HEK293 (cell line): ENCODE measurements at regions not wholly inside any gene's neighbourhood (a gene's known extent, or its start where the extent isn't known, plus 50 kb on each side); places are given as distances from the start of the nearest gene placed in this dataset.

ENCODE experiments used
- CTCF ChIA-PET: fragments of 350-600 bp; formaldehyde crosslinking; extraction: SDS; loops from one replicate; lab custom pipeline; 2021; ENCODE audit warnings: antibody characterized with exemption; lab: Yijun Ruan, JAX
- POLR2A ChIA-PET: fragments of 300-600 bp; formaldehyde crosslinking; extraction: SDS; loops from one replicate; lab custom pipeline; 2020; ENCODE audit warnings: antibody characterized with exemption, inconsistent platforms; lab: Yijun Ruan, JAX
- H3K27ac ChIP-seq: fragments of 200-500 bp; sonication (Bioruptor generic); 2 replicates; pipeline ENCODE4 v1.5.1; 2014; ENCODE audit warnings: low read depth, low read length, control low read depth, inconsistent platforms; ENCODE audit errors: extremely low read depth
- H3K36me3 ChIP-seq, 2 experiments: fragments of 200-500 bp in 1 of 2; sonication (Bioruptor generic) in 1 of 2; 1 replicate in 1 of 2; 2 replicates in 1 of 2; pipeline ENCODE4 v1.5.1; 2014 to 2017; ENCODE audit warnings: inconsistent platforms in 2 of 2, low read length in 2 of 2; ENCODE audit not compliant: control insufficient read depth in 2 of 2, insufficient read depth in 1 of 2
- H3K4me1 ChIP-seq: fragments of 200-500 bp; sonication (Bioruptor generic); 2 replicates; pipeline ENCODE4 v1.5.1; 2014; ENCODE audit warnings: mild to moderate bottlenecking, low read length, inconsistent platforms; ENCODE audit not compliant: control insufficient read depth, insufficient read depth
- H3K4me3 ChIP-seq: 2 replicates; pipeline ENCODE4 v1.5.1; 2011; ENCODE audit warnings: low read depth, mild to moderate bottlenecking, control low read depth, low read length, moderate library complexity
- H3K9me3 ChIP-seq: fragments of 200-500 bp; sonication (Bioruptor generic); 2 replicates; pipeline ENCODE4 v1.5.1; 2014; ENCODE audit warnings: low read depth, low read length, inconsistent platforms; ENCODE audit not compliant: control insufficient read depth, insufficient read depth
- HOXC10 ChIP-seq: sonication (generic); formaldehyde crosslinking; IDR thresholded peaks from 2 replicates; pipeline ENCODE4 v1.8.1; 2023; ENCODE audit warnings: mild to moderate bottlenecking, missing genetic modification reagents
- OSR2 ChIP-seq: fragments of 450-650 bp; formaldehyde crosslinking; IDR thresholded peaks from 2 replicates; pipeline ENCODE4 v1.5.1; 2016; ENCODE audit warnings: missing biosample characterization, missing genetic modification characterization
- ZFP69B ChIP-seq: fragments of 450-650 bp; formaldehyde crosslinking; IDR thresholded peaks from 2 replicates; pipeline ENCODE4 v1.5.1; 2016; ENCODE audit warnings: missing biosample characterization, missing genetic modification characterization
- ZNF146 ChIP-seq: fragments of 450-650 bp; formaldehyde crosslinking; IDR thresholded peaks from 2 replicates; pipeline ENCODE4 v1.5.1; 2016; ENCODE audit warnings: missing biosample characterization, missing genetic modification characterization
- ZNF24 ChIP-seq: fragments of 450-650 bp; formaldehyde crosslinking; IDR thresholded peaks from 2 replicates; pipeline ENCODE4 v1.5.1; 2016; ENCODE audit warnings: missing biosample characterization, missing genetic modification characterization
- ZNF311 ChIP-seq: fragments of 450-650 bp; formaldehyde crosslinking; IDR thresholded peaks from 2 replicates; pipeline ENCODE4 v1.5.1; 2017; ENCODE audit warnings: missing biosample characterization, missing genetic modification characterization, borderline replicate concordance
- ZNF423 ChIP-seq: fragments of 450-650 bp; formaldehyde crosslinking; IDR thresholded peaks from 2 replicates; pipeline ENCODE4 v1.5.1; 2016; ENCODE audit warnings: missing biosample characterization, missing genetic modification characterization
- ZNF433 ChIP-seq: fragments of 450-650 bp; formaldehyde crosslinking; IDR thresholded peaks from 2 replicates; pipeline ENCODE4 v1.5.1; 2016; ENCODE audit warnings: missing biosample characterization, missing genetic modification characterization, low read depth
- ZNF513 ChIP-seq: fragments of 450-650 bp; IDR thresholded peaks from 2 replicates; pipeline ENCODE4 v1.5.1; 2018; ENCODE audit warnings: missing biosample characterization, missing genetic modification characterization
- ZNF549 ChIP-seq: fragments of 450-650 bp; IDR thresholded peaks from 2 replicates; pipeline ENCODE4 v1.5.1; 2018; ENCODE audit warnings: missing biosample characterization, missing genetic modification characterization, mild to moderate bottlenecking, inconsistent platforms, moderate library complexity
- ZNF629 ChIP-seq: fragments of 450-650 bp; formaldehyde crosslinking; IDR thresholded peaks from 2 replicates; pipeline ENCODE4 v1.5.1; 2017; ENCODE audit warnings: missing biosample characterization, missing genetic modification characterization
- ZNF645 ChIP-seq: fragments of 450-650 bp; formaldehyde crosslinking; IDR thresholded peaks from 2 replicates; pipeline ENCODE4; 2016; ENCODE audit warnings: missing biosample characterization, missing genetic modification characterization
- ZNF654 ChIP-seq: fragments of 450-650 bp; formaldehyde crosslinking; IDR thresholded peaks from 2 replicates; pipeline ENCODE4 v1.5.1; 2016; ENCODE audit warnings: low read depth, missing biosample characterization, missing genetic modification characterization
- ZSCAN18 ChIP-seq: fragments of 450-650 bp; formaldehyde crosslinking; IDR thresholded peaks from 2 replicates; pipeline ENCODE4 v1.5.1; 2016; ENCODE audit warnings: missing biosample characterization, missing genetic modification characterization
- ZSCAN23 ChIP-seq: fragments of 450-650 bp; formaldehyde crosslinking; IDR thresholded peaks from 2 replicates; pipeline ENCODE4 v1.5.1; 2016; ENCODE audit warnings: missing biosample characterization, missing genetic modification characterization
- ZXDB ChIP-seq: fragments of 450-650 bp; formaldehyde crosslinking; IDR thresholded peaks from 2 replicates; pipeline ENCODE4 v1.5.1; 2016; ENCODE audit warnings: missing biosample characterization, missing genetic modification characterization

GRCh38 chr16:26643519-26643918 is 423.2 kb upstream of the C16orf82 start:
- H3K36me3 ChIP-seq = no peaks in the 10 kb centered on the region
- ChIA-PET POLR2A (no interaction called here), CTCF (no interaction called here)
- no peaks in the 10 kb centered on the region for H3K9me3 ChIP-seq
- no peak overlapping the region for H3K27ac ChIP-seq
- no peak overlapping the region for H3K4me3 ChIP-seq
- no peaks in the 10 kb centered on the region for H3K4me1 ChIP-seq
- TF ChIP-seq ZSCAN18 (tag by site-specific recombination) = no peak
- TF ChIP-seq ZNF629 (tag by site-specific recombination) = no peak
- no peak for TF ChIP-seq ZNF146 (tag by site-specific recombination)
- TF ChIP-seq ZXDB (tag by site-specific recombination) = no peak
- no peak for TF ChIP-seq OSR2 (tag by site-specific recombination)
- no peak for TF ChIP-seq ZSCAN23

- Histone ChIP-seq H3K9me3 (no peaks in the 10 kb centered on the region), H3K36me3 (no peaks in the 10 kb centered on the region)
- POLR2A ChIA-PET = no interaction called here
- no peak for TF ChIP-seq ZNF549
- no peak for TF ChIP-seq ZNF513 (tag by site-specific recombination)
- no peak for TF ChIP-seq HOXC10
- no peak for TF ChIP-seq ZNF24 (tag by site-specific recombination)
- TF ChIP-seq ZNF433 (tag by site-specific recombination) = no peak
- TF ChIP-seq, all 188 proteins: peak for 0
- H3K4me3 ChIP-seq = no peak overlapping the region
- H3K4me1 ChIP-seq = no peaks in the 10 kb centered on the region
- CTCF ChIA-PET = interaction anchor here (1.0 to 1.1 kb wide), 2 partner anchors 18 to 808 kb away, joined by 3 read pairs; no protein-coding TSS in a partner anchor
- H3K27ac ChIP-seq = no peak overlapping the region
Observed at GRCh38 chr16:26644912-26645543, 421.7 kb upstream of the C16orf82 start.

GRCh38 chr16:26645614-26646013 is 421.1 kb upstream of the C16orf82 start:
- POLR2A ChIA-PET = no interaction called here
- H3K4me3 ChIP-seq = no peak overlapping the region
- H3K4me1 ChIP-seq = no peaks in the 10 kb centered on the region
- H3K36me3 ChIP-seq = no peaks in the 10 kb centered on the region
- CTCF ChIA-PET = interaction anchor here (0.7 to 1.1 kb wide), 4 partner anchors 10 to 808 kb away, joined by 3 to 4 read pairs (median 3); no protein-coding TSS in a partner anchor
- H3K9me3 ChIP-seq = no peaks in the 10 kb centered on the region
- H3K27ac ChIP-seq = no peak overlapping the region
- TF ChIP-seq ZNF654 (peak; percentile 37), ZFP69B (tag by site-specific recombination) (no peak)
- TF ChIP-seq, all 188 proteins: peak for 1

- CTCF ChIA-PET = interaction anchor here (0.6 kb wide), 1 partner anchor 564 kb away, joined by 4 read pairs; no protein-coding TSS in a partner anchor
- POLR2A ChIA-PET = no interaction called here
- Histone ChIP-seq H3K36me3 (no peaks in the 10 kb centered on the region), H3K4me3 (no peak overlapping the region)
- no peak for TF ChIP-seq ZNF423
- TF ChIP-seq ZNF645 (tag by site-specific recombination) = no peak
- no peak for TF ChIP-seq ZNF311
- TF ChIP-seq, all 188 proteins: peak for 0
- no peak overlapping the region for H3K27ac ChIP-seq
- no peaks in the 10 kb centered on the region for H3K9me3 ChIP-seq
- no peaks in the 10 kb centered on the region for H3K4me1 ChIP-seq
Observed at GRCh38 chr16:26647870-26648269, 418.9 kb upstream of the C16orf82 start.
